T-cell (primary cell): ENCODE measurements at regions not wholly inside any gene's neighbourhood (a gene's known extent, or its start where the extent isn't known, plus 50 kb on each side); places are given as distances from the start of the nearest gene placed in this dataset.

Source experiments
- ATAC-seq, 4 experiments: fragments of 200-7000 bp in 3 of 4; fragments of 150-1000 bp in 1 of 4; cut with Tn5 transposase; replicated peaks in 1 of 4; 1 replicate in 3 of 4; 2 replicates in 1 of 4; pipeline ENCODE4 v1.10.0; 2021; ENCODE audit warnings: moderate library complexity in 3 of 4, mild to moderate bottlenecking in 2 of 4, moderate number of reproducible peaks in 1 of 4
- CTCF ChIA-PET, 2 donors: fragments of 300-600 bp; sonication (Branson Sonifier 250); formaldehyde crosslinking; loops; one replicate each; lab custom pipeline; 2022; ENCODE audit warnings: antibody characterized with exemption in 2 of 2; lab: Charles Lee
- POLR2A ChIA-PET, 2 donors: fragments of 300-600 bp; sonication (Branson Sonifier 250); formaldehyde crosslinking; loops; one replicate each; lab custom pipeline; 2022; ENCODE audit warnings: antibody characterized with exemption in 2 of 2; lab: Charles Lee
- DNase-seq, 35 experiments: peaks; one replicate each; pipeline versions ENCODE4 v3.0.0 to v3.0.0-alpha.2; 2013 to 2023
- H3K27ac ChIP-seq: one replicate; pipeline ENCODE4 v1.5.1; 2013; ENCODE audit warnings: low read length
- H3K27me3 ChIP-seq, 2 experiments: replicated peaks in 1 of 2; 1 replicate in 1 of 2; 2 replicates in 1 of 2; pipeline versions ENCODE4 v1.6.1 to v1.7.0; 2013; ENCODE audit warnings: low read length in 1 of 2, mixed read lengths in 1 of 2; ENCODE audit not compliant: control insufficient read depth in 2 of 2, insufficient read depth in 2 of 2; ENCODE audit errors: extremely low read depth in 1 of 2
- H3K36me3 ChIP-seq, 2 donors: 1 replicate in 1 of 2; 2 replicates in 1 of 2; pipeline versions ENCODE4 v1.6.1 to v1.7.0; 2013; ENCODE audit warnings: low read length in 1 of 2; ENCODE audit not compliant: control insufficient read depth in 2 of 2, insufficient read depth in 1 of 2; ENCODE audit errors: extremely low read depth in 1 of 2
- H3K4me1 ChIP-seq, 2 experiments: 1 replicate in 1 of 2; 2 replicates in 1 of 2; pipeline versions ENCODE4 v1.6.1 to v1.7.0; 2013; ENCODE audit warnings: low read length in 2 of 2, mixed read lengths in 1 of 2; ENCODE audit not compliant: insufficient read depth in 2 of 2, control insufficient read depth in 1 of 2; ENCODE audit errors: extremely low read depth in 1 of 2
- H3K4me3 ChIP-seq, 2 donors: 1 replicate in 1 of 2; 2 replicates in 1 of 2; pipeline versions ENCODE4 v1.5.1 to v1.7.0; 2013; ENCODE audit warnings: mild to moderate bottlenecking in 2 of 2, low read length in 1 of 2, moderate library complexity in 1 of 2; ENCODE audit not compliant: control insufficient read depth in 1 of 2; ENCODE audit errors: extremely low read depth in 1 of 2
- H3K9me3 ChIP-seq: 2 replicates; pipeline ENCODE4 v1.7.0; 2013
- H3K27ac Mint-ChIP-seq, 2 donors: one replicate each; pipeline ENCODE4 v1.8.0; 2020 to 2021; ENCODE audit warnings: mild to moderate bottlenecking in 2 of 2, mixed read lengths in 2 of 2
- H3K27me3 Mint-ChIP-seq, 2 donors: one replicate each; pipeline ENCODE4 v1.8.0; 2021 to 2022; ENCODE audit warnings: mixed read lengths in 2 of 2
- H3K36me3 Mint-ChIP-seq: one replicate; pipeline ENCODE4 v1.8.0; 2021; ENCODE audit warnings: mixed read lengths
- H3K4me1 Mint-ChIP-seq, 3 donors: one replicate each; pipeline ENCODE4 v1.8.0; 2020 to 2022; ENCODE audit warnings: mixed read lengths in 3 of 3, mild to moderate bottlenecking in 1 of 3
- H3K4me3 Mint-ChIP-seq, 3 donors: one replicate each; pipeline ENCODE4 v1.8.0; 2020 to 2022; ENCODE audit warnings: mild to moderate bottlenecking in 3 of 3, mixed read lengths in 3 of 3, moderate library complexity in 3 of 3
- H3K9me3 Mint-ChIP-seq, 3 donors: one replicate each; pipeline ENCODE4 v1.8.0; 2020 to 2022; ENCODE audit warnings: mixed read lengths in 3 of 3
- WGBS: methylation state at CpG from one replicate; pipeline ENCODE4 v1.1.5; 2013; ENCODE audit warnings: missing lambda C conversion rate; ENCODE audit not compliant: insufficient coverage; 5-methylcytosine and 5-hydroxymethylcytosine counted together

DNA sequence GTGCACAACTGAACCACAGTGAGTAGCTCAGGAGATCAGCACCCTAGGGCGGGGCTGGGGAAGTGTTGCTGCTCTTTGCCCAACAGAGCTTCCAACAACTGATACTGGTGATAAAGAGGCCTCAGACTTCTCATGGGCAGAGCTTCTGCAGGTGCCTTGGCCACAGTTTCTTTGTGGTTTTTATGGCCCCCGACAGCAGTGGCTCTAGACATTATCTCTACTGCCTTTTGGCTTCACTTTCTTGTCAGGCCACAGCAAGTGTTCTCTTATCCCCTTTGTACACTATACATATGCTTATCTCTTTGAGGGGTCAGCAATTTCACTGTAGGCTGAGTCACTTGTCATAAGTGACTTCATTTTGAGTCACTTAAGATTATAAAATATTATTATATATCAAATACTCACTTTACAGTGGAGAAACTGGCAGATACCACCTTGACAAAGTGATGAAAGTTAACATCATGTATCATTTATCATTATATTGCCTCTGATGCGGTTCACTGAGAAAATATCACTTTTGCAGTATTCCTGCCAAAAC is 90.9 kb upstream of the COX7C start:
- Mint-ChIP-seq H3K4me1 (no peaks in the 10 kb centered on the region), H3K9me3 (no peaks in the 10 kb centered on the region), H3K27me3 (peaks cover 2 to 10% of the 10 kb centered on the region in 2 donors), H3K36me3 (no peaks in the 10 kb centered on the region), H3K4me3 (no peak overlapping the region), H3K27ac (no peak overlapping the region)
- CTCF ChIA-PET, result no interaction called here
- Histone ChIP-seq H3K27ac (no peak overlapping the region), H3K9me3 (no peaks in the 10 kb centered on the region), H3K36me3 (no peaks in the 10 kb centered on the region), H3K4me3 (no peak overlapping the region), H3K4me1 (no peaks in the 10 kb centered on the region), H3K27me3 (no peaks in the 10 kb centered on the region)
- ATAC-seq (no peak), DNase-seq (no peak)
- POLR2A ChIA-PET, result no interaction called here
- WGBS, result 26% methylated on average over 3 of the region's 3 CpGs

DNA sequence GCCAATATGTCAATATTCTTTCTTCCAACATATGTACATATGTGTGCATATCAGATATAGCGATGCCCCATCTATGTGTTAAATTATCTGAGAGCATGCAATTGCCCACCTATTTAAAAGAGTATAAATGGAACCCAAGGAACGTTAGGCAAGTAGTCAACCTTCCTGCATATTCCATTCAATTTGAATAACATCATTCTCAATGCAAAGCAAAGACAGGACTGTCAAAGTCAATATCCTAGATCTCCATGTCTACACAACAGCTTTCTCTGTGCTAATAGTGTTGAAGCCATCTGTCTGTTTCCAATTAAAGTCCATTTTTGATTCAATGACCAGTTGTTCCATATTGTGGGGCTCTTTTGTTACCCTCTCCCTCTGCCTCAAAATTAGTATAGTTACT is 85.3 kb upstream of the COX7C start:
- ChIA-PET CTCF (no interaction called here), POLR2A (interaction anchor here in 1 of 2 donors (0.6 kb wide), 1 partner anchor 130 kb away, joined by 10 read pairs; no protein-coding TSS in a partner anchor)

DNA sequence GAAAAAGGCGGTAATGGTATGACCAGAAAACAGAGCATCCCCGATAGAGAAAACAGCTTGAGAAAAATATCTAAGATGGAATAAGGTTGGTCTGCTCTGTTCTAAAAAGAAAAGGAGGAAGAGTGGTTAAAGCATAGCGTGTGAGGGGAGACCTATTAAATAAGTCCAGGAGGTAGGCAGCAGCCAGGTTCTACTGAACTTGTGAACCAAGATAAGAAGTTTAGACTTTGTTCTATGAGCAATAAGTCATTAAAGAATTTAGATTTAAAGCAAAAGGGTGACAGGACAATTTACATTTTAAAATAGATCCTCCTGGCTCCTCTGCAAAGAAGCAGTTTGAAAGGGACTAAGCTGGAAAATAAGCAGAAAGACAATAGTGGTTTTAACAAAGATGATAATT is 81.3 kb upstream of the COX7C start:
- ChIA-PET POLR2A (no interaction called here), CTCF (no interaction called here)
- Histone ChIP-seq H3K4me3 (no peak overlapping the region), H3K4me1 (no peaks in the 10 kb centered on the region), H3K27ac (no peak overlapping the region), H3K9me3 (no peaks in the 10 kb centered on the region), H3K36me3 (no peaks in the 10 kb centered on the region), H3K27me3 (no peaks in the 10 kb centered on the region)
- Mint-ChIP-seq H3K27me3 (peaks cover 0 to 9% of the 10 kb centered on the region in 2 donors), H3K36me3 (no peaks in the 10 kb centered on the region), H3K27ac (no peak overlapping the region), H3K9me3 (no peaks in the 10 kb centered on the region), H3K4me3 (no peak overlapping the region), H3K4me1 (no peaks in the 10 kb centered on the region)
- DNase-seq, result no peak
- no peak for ATAC-seq
- WGBS, result 89% methylated on average over 2 of the region's 3 CpGs

More for the DNA sequence above, 85.3 kb upstream of the COX7C start:
- Histone ChIP-seq H3K4me1 (no peaks in the 10 kb centered on the region), H3K27me3 (no peaks in the 10 kb centered on the region), H3K9me3 (no peaks in the 10 kb centered on the region), H3K27ac (no peak overlapping the region), H3K36me3 (no peaks in the 10 kb centered on the region), H3K4me3 (no peak overlapping the region)
- Mint-ChIP-seq H3K27ac (no peak overlapping the region), H3K27me3 (peaks cover 9 to 10% of the 10 kb centered on the region in 2 donors), H3K4me3 (no peak overlapping the region), H3K36me3 (no peaks in the 10 kb centered on the region), H3K4me1 (no peaks in the 10 kb centered on the region), H3K9me3 (no peaks in the 10 kb centered on the region)
- WGBS, result no CpG with 5 or more reads among the region's 2 CpGs
- no peak for DNase-seq
- ATAC-seq, result no peak

DNA sequence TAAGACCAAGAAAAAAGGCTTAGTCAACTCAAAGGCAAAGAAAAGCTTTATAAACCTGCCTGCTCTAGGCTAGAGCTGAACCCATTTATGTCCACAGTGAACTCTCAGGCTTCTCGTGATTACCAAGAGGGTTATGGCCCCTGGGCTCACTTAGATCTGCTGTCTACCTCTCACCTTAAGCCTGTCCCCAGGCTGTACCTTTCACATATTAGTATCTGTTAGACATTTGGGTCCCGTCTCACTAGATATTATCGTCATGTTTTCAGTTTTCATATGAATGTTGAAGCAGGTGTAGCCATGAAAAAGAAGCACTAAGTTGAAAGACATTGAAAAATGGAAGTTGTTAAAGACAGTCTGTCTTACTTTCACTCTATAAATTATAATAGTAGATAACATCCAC is 75.2 kb upstream of the COX7C start:
- no peaks in the 10 kb centered on the region for H3K36me3 Mint-ChIP-seq
- Histone ChIP-seq H3K4me1 (no peaks in the 10 kb centered on the region), H3K27me3 (no peaks in the 10 kb centered on the region), H3K36me3 (no peaks in the 10 kb centered on the region), H3K4me3 (no peak overlapping the region), H3K27ac (no peak overlapping the region), H3K9me3 (no peaks in the 10 kb centered on the region)
- H3K4me1 Mint-ChIP-seq, result no peaks in the 10 kb centered on the region
- ATAC-seq, result no peak
- no peaks in the 10 kb centered on the region for H3K9me3 Mint-ChIP-seq
- ChIA-PET CTCF (no interaction called here), POLR2A (no interaction called here)
- H3K27me3 Mint-ChIP-seq, result peaks cover 0 to 2% of the 10 kb centered on the region in 2 donors
- H3K4me3 Mint-ChIP-seq, result no peak overlapping the region
- DNase-seq, result no peak
- no peak overlapping the region for H3K27ac Mint-ChIP-seq
- WGBS, result no CpG with 5 or more reads among the region's 3 CpGs

DNA sequence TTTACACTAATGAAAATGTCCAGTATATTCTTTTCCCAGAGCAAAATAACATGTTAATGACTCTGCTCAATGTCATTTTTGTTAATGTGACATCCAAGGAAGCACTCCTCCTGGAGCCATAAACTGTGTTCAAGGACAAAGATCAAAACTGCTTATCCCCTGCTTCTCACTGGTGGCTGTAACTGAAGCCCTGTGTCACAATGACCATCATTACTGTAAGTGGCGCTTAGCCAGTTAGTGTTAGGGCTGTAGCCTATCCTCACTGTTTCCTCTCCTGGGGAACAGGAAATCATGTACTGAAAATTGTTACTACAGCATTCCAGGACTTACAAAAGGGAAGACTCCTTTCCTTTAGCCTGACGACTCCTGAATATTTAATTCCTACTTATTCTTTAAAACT is 71.7 kb upstream of the COX7C start:
- Mint-ChIP-seq H3K9me3 (no peaks in the 10 kb centered on the region), H3K4me3 (no peak overlapping the region), H3K27ac (no peak overlapping the region), H3K4me1 (no peaks in the 10 kb centered on the region), H3K36me3 (no peaks in the 10 kb centered on the region), H3K27me3 (peaks cover 0 to 2% of the 10 kb centered on the region in 2 donors)
- no peak overlapping the region for H3K27ac ChIP-seq
- WGBS, result no CpG with 5 or more reads among the region's 2 CpGs
- H3K36me3 ChIP-seq, result no peaks in the 10 kb centered on the region
- DNase-seq (no peak), ATAC-seq (no peak)
- POLR2A ChIA-PET, result no interaction called here
- H3K9me3 ChIP-seq, result no peaks in the 10 kb centered on the region
- CTCF ChIA-PET, result interaction anchor here in 1 of 2 donors (0.6 kb wide), 1 partner anchor 26 kb away, joined by 4 read pairs; no protein-coding TSS in a partner anchor
- no peak overlapping the region for H3K4me3 ChIP-seq
- H3K27me3 ChIP-seq, result no peaks in the 10 kb centered on the region
- H3K4me1 ChIP-seq, result no peaks in the 10 kb centered on the region

DNA sequence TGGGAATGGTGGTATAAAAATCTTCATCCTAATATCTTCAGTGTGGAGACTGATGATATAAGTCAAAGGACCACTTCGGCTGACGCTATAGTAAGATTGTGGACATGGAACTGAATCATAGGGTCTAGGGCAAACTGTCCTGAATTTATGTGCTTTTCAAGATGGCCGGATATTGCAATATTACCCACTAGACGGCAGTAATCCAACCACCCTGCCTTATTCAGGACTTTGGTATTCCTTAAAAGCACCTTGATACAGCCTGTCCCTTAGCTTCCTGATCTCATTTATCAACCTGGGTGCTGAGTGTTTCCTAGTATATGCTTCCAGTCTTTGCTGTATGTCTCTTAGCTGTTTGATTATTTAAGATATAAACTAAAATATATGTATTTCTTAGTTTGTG is 71.2 kb upstream of the COX7C start:
- Histone ChIP-seq H3K27ac (no peak overlapping the region), H3K36me3 (no peaks in the 10 kb centered on the region), H3K4me1 (no peaks in the 10 kb centered on the region), H3K9me3 (no peaks in the 10 kb centered on the region), H3K4me3 (no peak overlapping the region), H3K27me3 (no peaks in the 10 kb centered on the region)
- Mint-ChIP-seq H3K27me3 (peaks cover 0 to 2% of the 10 kb centered on the region in 2 donors), H3K4me1 (no peaks in the 10 kb centered on the region), H3K36me3 (no peaks in the 10 kb centered on the region), H3K27ac (no peak overlapping the region), H3K4me3 (no peak overlapping the region), H3K9me3 (no peaks in the 10 kb centered on the region)
- DNase-seq, result no peak
- POLR2A ChIA-PET, result no interaction called here
- CTCF ChIA-PET, result no interaction called here
- WGBS, result 83% methylated on average over 2 of the region's 4 CpGs
- ATAC-seq, result no peak

DNA sequence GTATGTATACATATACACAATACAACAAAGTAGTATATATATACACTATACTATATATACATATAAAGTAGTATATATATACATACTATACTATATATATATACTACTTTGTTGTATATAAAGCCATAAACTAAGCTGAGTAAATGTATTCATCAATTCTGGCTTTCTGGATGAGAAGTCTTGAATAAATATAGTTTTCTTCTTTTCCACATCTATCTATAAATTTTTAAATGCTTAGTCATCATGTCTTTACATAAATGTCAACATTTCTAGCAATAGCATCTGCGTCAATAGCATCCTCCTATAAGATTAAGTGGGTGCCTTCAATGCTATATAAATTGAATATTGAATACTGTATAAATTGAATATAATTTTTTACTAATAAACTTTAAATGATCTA is 63.1 kb upstream of the COX7C start:
- H3K27ac Mint-ChIP-seq, result no peak overlapping the region
- H3K4me1 Mint-ChIP-seq, result no peaks in the 10 kb centered on the region
- no peaks in the 10 kb centered on the region for H3K36me3 Mint-ChIP-seq
- peaks cover 0 to 5% (median 2%) of the 10 kb centered on the region in 3 donors for H3K9me3 Mint-ChIP-seq
- ChIA-PET POLR2A (no interaction called here), CTCF (no interaction called here)
- no CpG with 5 or more reads among the region's 1 CpG for WGBS
- no peak for ATAC-seq
- H3K27me3 ChIP-seq, result peaks cover 0 to 3% of the 10 kb centered on the region in 2 experiments
- no peaks in the 10 kb centered on the region for H3K36me3 ChIP-seq
- H3K9me3 ChIP-seq, result no peaks in the 10 kb centered on the region
- no peak overlapping the region for H3K4me3 ChIP-seq
- H3K4me1 ChIP-seq, result no peaks in the 10 kb centered on the region
- no peaks in the 10 kb centered on the region for H3K27me3 Mint-ChIP-seq
- H3K4me3 Mint-ChIP-seq, result no peak overlapping the region
- no peak for DNase-seq
- H3K27ac ChIP-seq, result no peak overlapping the region
